ENCODE measurements at regions not wholly inside any gene's neighbourhood (a gene's known extent, or its start where the extent isn't known, plus 50 kb on each side); places are given as distances from the start of the nearest gene placed in this dataset.

DNA sequence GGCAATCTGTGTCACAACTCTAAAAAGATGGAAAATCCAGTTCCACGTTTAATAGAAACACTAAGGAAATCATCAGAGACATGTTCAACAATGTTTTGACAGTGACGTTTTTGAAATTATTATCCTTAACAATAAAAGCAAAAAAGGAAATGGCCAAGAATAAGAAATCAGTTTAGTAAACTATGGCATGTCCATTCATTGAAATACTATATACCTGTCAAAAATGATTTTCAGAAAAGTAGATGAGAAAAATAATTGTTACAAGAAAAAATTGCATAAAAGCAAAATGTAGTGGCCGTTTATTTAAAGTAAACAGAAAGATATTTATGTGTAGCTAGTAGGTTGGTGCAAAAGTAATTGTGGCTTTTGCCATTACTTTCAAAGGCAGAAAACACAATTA is 345.4 kb upstream of the NPSR1 start:
- no peak for TF ChIP-seq MAX (IDR thresholded peaks at IDR 0.05)
- TF ChIP-seq EP300 (IDR thresholded peaks at IDR 0.05; ENCODE audit: borderline replicate concordance), result no peak
- TF ChIP-seq TAF1 (IDR thresholded peaks at IDR 0.05; ENCODE audit: low read depth), result no peak
- TF ChIP-seq TEAD4 (IDR thresholded peaks at IDR 0.05), result no peak
- no peak for TF ChIP-seq EGR1 (IDR thresholded peaks at IDR 0.05)
- no peak for TF ChIP-seq YY1 (IDR thresholded peaks at IDR 0.05; ENCODE audit: low read depth)
- TF ChIP-seq RAD21 (IDR thresholded peaks at IDR 0.05; ENCODE audit: low read depth), result no peak
- no peak for TF ChIP-seq TCF12 (IDR thresholded peaks at IDR 0.05; ENCODE audit: low read depth)
- no peak for TF ChIP-seq CEBPB (IDR thresholded peaks at IDR 0.05)
- no peak for TF ChIP-seq NFIC (IDR thresholded peaks at IDR 0.05)
- TF ChIP-seq FOXM1 (IDR thresholded peaks at IDR 0.05; ENCODE audit: borderline replicate concordance, low read depth), result no peak
